Activated CD4-positive, alpha-beta T cell treated with anti-CD3 and anti-CD28 coated beads, Interleukin-2, amount 50 U/mL, for 24 hours (primary cell): ENCODE measurements at regions not wholly inside any gene's neighbourhood (a gene's known extent, or its start where the extent isn't known, plus 50 kb on each side); places are given as distances from the start of the nearest gene placed in this dataset.
"Not testable (repeated sequence)": the region's sequence is repeated elsewhere in the genome, so short reads cannot be mapped to it uniquely, and the experiment has no call there.

Source experiments
- DNase-seq, 2 donors: peaks; one replicate each; pipeline ENCODE4 v3.0.0-alpha.2; 2020; ENCODE audit warnings: low read depth in 1 of 2, low spot score in 1 of 2

DNA sequence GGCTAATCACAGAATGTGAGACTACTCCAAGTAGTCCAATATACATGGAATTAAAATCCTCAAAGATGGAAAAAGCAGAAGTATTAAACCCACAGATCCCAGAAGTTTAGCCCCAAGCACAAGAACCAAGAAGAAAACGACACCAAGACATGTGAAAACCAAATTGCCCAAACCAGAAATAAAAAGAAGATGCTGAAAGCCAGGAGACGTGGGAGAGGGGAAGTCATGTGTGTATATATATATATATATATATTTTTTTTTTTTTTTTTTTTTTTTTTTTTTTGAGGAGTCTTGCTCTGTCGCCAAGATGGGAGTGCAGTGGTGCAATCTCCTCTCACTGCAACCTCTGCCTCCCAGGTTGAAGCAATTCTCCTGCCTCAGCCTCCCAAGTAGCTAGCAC lies 376.9 kb upstream of the FRG1 start:
- DNase-seq, result not testable (repeated sequence)

DNA sequence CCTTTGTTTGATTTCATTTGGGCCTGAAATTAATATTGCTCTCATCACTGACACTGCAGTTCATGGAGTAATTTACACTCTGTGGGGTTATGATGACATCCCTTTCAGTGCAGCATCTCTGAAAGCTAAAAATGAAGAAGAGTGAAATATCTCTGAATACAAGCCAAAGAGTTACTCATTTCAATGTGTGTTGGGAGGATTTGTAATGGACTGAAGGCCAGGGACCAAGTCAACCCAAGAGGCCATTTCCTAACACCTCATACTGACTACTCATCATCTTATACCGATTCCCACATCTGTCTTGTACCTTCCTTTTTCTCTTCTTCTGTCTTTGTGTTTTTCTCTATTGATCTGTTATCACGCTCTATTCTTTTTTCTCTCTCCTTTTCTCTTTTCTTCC lies 374.4 kb upstream of the FRG1 start:
- DNase-seq, result not testable (repeated sequence)

DNA sequence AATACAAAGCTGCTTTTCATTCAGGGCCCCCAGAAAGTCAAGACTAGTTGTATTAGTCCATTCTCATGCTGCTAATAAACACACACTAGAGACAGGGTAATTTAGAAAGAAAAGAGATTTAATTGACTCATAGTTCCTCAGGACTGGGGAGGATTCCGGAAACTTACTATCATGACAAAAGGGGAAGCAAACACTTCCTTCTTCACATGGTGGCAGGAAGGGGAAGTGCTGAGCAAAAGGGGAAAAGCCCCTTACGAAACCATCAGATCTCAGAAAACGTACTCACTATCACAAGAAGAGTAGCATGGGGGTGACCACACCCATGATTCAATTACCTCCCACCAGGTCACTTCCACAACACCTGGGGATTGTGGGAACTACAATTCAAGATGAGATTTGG lies 373.8 kb upstream of the FRG1 start:
- not testable (repeated sequence) for DNase-seq

DNA sequence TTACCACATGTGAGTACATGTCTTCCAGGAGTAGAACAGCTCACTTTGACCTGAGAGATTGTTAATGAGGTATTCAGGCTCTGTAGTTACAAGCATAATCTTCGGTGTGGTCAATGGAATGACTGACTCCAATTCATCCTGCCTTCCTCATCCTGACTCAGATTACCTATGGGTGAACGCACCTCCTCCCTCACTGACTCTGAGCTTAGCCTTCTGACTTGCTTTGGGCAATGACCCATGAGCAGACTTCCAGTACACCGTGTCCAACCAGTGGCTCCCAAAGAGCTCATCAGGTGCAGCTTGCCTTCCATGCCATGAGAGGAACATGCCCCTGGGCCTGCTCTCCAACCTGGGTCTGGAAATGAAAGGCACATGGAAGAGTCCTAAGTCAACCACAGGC lies 361.0 kb upstream of the FRG1 start:
- not testable (repeated sequence) for DNase-seq

DNA sequence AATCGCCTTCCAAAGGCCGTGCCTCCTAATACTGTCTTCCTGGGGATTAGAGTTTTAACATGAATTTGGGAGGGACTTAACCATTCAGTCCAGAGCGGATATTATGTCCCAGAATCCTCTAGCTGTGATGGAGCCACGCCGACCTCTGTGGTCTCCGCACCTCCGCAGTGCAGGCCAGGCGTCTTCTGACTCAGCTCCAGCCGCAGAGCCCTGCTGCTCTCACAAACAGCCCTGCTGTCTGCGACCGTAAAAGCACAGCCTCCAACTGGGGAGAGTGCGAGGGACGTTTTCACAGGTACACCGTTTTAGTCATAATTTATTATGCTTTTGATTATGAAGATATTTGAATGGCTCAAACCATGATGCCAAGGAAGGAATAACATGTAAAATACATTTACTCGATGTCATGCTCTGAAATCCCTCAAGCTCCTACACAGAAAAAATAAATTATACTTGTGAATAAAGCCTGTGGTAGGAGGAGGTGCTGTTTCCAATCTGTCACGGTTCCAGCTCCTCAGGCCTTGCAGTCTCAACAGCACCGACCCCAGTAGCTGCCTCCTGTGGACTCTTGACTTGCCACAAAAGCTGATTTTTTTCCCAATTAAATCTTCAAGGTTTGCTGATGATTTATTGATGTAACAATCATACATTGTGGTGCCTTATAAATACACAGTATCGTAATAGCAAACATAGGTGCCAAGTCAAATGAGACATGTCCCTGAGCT lies 353.6 kb upstream of the FRG1 start:
- DNase-seq, result not testable (repeated sequence)

DNA sequence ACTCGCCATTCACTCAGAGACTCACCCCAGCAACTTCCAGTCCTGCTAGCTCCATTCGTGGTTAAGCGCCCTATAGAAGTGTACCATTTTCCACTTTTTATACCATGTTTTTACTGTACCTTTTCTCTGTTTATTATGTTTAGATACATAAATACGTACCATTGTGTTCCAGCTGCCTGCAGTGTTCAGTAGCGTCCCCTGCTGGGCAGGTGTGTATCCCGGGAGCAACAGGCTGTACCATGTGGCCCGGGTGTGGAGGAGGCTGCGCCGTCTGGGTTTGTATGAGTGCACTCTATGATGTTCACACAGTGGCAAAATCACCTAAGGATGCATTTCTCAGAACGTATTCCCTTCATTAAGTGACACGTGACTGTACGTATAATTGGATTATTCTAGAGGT lies 351.5 kb upstream of the FRG1 start:
- DNase-seq, result not testable (repeated sequence)

DNA sequence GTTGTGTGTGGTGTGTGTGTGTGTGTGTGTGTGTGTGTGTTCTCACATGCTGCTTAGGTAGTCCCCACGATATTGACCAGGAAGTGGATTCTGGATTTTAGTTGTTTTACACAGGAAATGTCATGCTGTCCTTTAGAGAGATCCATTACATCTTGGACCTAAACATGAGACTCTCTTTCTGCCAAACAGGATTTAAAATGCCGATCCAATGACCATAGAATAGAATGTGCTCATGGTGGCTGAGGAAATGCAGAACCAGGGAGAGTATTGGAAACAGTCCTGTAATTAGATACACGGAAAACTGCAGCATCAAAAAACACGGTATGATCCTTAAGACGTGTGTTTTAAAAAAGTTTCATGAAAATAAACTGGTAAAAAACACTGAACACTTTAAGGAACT lies 347.8 kb upstream of the FRG1 start:
- no peak for DNase-seq

DNA sequence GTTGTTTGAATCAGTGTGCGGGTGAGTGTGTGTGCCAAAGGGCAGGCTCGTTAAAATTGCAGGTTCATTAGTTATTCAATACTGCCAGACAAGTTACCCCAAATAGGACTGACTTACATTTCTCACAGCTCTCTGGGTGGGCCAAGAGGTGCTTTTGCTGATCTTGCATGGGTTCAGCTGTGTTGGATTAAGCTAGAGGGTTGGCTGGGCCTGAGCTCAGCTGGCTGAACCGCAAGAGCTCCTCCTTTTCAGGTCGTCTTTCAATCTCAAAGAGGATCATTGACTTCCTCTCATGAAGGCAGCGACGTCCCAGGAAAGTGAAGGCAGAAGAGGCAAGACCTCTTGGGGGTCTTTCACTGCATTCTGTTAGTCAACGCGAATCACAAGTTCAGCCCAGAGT lies 343.3 kb upstream of the FRG1 start:
- no peak for DNase-seq

DNA sequence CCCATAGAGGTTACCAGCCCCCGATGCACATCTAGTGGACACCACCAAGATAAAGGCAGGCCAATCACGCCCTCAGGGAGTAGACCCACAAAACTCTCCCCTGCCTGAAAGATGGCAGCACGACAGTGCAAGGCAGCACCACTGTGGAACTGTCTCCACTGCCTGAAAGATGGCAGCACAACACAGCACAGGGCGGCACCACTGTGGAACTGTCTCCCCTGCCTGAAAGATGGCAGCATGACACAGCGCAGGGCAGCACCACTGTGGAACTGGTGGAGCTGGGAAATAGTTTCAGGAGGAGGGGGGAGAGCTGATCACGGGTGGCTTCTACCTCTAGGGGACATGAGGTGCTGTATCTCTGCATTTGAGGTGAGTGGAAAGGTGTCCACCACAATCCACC lies 340.4 kb upstream of the FRG1 start:
- DNase-seq, result no peak

DNA sequence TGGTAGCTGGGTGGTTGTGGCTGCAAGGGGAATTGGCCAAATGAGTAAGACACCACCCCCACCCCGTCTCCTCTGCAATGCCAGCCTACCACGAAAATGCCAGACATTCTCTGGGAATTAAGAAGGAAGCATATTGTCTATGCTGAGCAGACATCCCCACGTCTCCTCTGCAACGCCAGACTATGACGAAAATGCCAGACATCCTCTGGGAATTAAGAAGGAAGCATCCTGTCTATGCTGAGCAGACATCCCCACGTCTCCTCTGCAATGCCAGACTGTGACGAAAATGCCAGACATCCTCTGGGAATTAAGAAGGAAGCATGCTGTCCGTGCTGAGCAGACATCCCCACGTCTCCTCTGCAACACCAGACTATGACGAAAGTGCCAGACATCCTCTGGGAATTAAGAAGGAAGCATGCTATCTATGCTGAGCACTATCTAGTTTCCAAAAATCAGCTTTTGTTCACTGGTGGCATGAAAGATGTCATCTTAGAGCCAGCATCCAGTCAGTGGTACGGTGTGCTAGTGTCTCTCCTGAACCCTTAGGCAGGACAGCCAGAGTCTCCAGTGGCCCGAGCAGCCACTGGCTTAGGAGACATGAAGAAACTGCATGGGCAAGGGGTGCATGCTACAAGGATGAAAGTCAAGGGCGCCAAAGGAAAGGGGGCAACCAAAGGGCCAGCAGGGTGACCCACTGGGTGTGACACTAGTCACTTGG lies 339.8 kb upstream of the FRG1 start:
- DNase-seq, result no peak

DNA sequence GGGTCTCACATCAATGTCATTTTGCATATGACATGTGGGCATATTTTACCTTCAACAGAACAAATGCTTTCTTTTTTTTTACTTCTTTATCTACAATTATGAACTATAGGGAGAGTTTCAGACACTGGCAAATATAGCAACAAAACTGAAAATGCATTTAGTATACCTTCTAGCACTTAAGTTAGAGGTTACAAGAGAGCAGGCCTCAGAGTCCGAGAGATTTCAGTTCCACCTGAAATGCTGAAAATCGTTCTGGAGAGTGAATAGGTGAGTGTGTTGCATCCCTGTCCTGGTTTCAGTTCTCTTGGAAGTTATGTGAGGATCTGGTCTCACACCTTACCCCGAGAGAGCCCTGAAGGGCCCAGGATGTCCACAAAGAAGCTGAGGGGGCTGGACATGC lies 337.8 kb upstream of the FRG1 start:
- DNase-seq, result not testable (repeated sequence)

DNA sequence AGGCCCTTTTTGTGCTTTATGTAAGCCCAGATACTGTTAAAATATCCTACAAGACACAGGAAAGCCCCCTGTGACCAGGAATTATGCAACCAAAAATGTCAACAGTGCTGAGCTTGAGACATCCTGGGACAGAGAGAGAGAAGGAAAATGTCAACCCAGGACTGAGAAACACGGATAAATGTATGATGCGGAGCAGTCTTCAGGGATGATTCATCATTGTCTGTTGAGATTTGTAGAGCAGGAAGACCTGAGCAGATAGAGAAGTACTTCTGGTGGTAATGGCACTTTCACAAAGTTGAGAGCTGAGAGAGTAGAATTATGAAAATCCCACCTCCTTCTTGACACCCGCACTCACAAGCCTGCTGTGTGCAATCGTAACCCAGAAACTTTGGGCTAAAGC lies 330.1 kb upstream of the FRG1 start:
- DNase-seq, result not testable (repeated sequence)

DNA sequence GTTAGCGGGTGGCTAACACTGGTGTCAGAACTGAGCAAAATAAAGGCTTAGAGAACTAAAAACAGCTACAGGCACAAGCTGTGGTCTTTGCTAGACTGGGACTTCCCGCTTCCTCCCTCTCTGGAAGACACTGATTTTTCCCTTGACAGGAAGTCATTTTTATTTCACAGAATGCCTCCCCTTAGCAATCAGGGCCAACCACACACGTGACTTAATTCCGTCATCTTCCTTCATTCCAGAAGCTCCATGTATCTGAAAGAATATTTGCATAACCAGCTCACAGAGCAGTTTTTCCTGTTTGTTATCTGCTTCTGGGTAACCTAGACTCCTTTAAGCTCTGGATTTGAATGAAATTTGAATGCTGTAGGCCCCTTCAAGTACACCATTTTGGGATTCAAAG lies 327.5 kb upstream of the FRG1 start:
- DNase-seq, result no peak

DNA sequence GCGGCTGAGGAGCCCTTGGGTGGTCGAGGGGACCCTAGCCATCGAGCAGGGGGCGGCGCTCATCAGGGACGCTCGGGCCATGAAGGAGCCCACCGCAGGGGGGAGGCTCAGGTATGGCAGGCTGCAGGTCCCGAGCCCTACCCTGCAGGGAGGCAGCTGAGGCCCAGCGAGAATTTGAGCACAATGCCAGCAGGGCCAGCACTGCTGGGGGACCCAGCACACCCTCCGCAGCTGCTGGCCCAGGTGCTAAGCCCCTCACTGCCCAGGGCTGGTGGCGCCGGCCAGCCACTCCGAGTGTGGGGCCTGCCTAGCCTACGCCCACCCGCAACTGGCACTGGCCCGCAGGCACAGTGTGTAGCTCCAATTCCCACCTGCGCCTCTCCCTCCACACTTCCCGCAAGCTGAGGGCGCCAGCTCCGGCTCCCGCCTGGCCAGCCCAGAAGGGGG lies 325.4 kb upstream of the FRG1 start:
- no peak for DNase-seq

DNA sequence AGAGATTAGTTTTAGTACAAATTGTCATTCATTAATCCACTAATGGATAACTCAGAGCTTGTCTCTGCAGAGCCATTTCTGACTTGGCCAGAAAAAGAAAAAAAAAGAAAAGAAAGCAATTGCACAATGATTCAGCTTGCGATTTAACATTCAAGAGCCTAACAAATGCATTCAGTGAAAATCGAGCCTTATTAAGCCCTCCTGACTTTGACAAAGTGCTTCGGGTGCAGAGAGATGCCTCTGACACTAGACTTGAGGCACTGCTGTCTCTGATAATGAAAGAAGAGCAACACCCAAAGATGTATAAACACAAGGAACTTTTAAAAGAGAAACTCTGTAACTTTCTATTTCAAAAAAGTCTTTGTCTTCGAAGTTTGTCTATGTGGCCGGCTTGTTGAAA lies 322.9 kb upstream of the FRG1 start:
- DNase-seq, result not testable (repeated sequence)

DNA sequence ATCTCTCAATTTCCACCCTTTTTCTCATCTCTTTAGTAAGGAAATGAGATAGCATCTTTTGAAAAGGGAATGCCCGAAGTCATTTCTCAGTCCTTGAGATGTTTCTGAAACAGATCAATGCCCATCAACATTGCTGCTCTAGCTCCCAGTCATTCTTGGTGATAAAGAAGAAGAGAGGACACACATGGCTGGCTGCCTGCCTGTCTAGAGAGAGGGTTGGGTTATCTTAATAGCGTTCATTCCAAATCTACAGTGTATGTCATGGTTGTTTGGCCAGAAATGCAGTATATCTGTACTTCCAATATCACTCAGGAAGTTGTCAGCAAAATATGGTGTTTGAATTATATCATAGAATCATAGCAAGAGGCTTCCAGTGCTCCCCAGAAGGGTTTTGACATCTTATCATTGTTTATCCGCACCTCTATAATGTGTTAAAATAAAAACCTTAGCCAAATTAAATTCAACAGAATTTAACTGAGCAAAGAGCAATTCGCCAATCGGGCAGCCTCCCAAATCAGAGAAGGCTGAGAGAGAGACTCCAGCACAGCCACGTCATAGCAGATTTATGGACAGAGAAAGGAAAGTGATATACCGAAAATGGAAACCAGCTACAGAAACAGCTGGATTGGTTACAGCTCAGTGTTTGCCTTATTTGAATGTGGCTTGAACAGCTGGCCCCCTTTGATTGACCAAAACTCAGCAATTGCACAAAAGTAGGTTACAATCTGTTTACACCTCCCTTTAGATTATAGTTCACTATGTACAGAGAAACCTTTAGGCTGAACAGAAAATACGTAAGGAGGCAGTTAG lies 321.0 kb upstream of the FRG1 start:
- DNase-seq, result not testable (repeated sequence)

DNA sequence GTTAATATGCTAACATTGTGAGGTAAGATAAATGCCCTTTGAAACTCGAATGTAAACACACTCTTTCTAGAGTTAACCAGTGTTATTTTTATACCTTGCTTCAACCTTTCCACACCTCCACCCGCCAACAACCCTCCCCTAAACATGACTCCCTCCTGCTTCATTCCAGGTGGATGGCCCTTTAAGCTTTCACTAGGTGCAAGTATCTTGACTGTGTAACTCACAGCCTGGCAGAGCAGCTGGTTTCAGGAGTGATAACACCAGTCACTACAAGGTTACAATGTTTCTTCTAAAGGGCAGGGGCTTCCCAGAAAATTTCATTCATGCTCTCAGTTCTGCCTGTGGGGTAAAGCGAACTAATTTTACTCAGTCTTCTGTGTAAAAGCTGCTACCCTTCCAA lies 318.1 kb upstream of the FRG1 start:
- DNase-seq, result not testable (repeated sequence)

DNA sequence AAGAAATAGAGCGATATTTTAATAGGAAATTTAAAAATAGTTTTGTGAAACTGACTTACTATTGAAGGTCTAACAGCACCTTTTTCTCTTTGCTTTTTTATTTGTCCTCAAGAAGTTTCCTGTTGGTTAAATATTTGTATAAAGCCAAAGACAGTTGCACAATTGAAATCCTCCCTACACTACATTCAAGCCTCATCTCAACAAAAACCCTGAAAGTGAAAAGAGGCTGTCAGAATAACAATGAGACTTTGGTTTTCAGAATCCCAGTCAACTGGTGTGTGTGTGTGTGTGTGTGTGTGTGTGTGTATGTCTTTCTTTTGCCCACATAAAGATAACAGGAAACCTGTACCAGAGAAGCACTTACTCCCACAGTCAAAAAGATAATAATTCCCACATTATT lies 313.6 kb upstream of the FRG1 start:
- not testable (repeated sequence) for DNase-seq

DNA sequence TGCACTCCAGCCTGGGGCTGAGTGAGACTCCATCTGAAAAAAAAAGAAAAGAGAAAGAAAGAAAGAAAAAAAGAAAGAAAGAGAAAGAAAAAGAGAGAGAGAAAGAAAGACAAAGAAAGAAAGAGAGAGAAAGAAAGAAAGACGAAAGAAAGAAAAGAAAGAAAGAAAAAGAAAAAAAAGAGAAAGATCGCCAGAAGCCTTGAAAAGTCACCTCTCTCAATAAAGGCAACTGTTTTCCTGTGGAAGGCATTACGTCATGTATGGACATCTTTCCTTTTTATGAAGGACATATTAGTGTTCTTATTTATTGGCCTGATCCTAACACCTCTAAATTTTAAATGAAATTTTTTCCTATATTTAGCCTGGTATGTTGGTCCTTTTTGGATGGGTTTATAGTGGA lies 310.9 kb upstream of the FRG1 start:
- not testable (repeated sequence) for DNase-seq

DNA sequence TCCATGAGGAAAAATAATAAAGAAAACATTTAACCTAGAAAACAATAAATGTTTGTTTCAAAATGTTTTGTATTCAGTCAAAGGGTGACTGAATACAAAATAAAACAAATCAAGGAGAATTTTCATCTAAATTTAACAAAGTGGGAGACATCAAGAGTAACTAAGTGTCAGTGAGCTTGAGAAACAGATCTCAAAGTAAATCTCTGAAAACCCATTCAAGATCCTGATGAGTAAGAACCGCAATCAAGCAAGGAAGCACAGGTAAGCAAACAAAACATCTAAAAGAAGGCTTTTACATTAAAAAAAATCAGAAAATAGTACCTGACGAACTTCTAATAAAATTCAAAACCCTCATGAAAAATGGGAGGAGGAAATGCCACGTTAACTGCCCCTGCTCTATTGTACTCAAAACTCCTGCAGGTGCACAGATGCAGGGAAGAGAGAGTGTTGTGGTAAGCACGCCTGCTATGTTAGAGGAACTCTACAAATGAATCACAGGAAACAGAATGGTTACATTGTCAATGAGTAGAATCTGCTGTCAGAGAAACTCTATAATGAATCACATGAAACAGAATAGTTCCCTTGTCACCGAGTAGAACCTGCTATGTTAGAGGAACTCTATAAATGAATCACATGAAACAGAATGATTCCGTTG lies 309.6 kb upstream of the FRG1 start:
- DNase-seq, result peak in 1 of 2 donors; percentile 3

DNA sequence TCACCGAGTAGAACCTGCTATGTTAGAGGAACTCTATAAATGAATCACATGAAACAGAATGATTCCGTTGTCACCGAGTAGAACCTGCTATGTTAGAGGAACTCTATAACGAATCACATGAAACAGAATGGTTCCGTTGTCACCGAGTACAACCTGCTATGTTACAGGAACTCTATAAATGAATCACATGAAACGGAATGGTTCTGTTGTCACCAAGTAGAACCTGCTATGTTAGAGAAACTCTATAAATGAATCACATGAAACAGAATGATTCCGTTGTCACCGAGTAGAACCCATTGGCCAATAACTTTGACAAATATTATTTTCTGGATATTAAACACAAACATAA lies 309.1 kb upstream of the FRG1 start:
- DNase-seq, result not testable (repeated sequence)
